ENCODE measurements at regions not wholly inside any gene's neighbourhood (a gene's known extent, or its start where the extent isn't known, plus 50 kb on each side); places are given as distances from the start of the nearest gene placed in this dataset.

DNA sequence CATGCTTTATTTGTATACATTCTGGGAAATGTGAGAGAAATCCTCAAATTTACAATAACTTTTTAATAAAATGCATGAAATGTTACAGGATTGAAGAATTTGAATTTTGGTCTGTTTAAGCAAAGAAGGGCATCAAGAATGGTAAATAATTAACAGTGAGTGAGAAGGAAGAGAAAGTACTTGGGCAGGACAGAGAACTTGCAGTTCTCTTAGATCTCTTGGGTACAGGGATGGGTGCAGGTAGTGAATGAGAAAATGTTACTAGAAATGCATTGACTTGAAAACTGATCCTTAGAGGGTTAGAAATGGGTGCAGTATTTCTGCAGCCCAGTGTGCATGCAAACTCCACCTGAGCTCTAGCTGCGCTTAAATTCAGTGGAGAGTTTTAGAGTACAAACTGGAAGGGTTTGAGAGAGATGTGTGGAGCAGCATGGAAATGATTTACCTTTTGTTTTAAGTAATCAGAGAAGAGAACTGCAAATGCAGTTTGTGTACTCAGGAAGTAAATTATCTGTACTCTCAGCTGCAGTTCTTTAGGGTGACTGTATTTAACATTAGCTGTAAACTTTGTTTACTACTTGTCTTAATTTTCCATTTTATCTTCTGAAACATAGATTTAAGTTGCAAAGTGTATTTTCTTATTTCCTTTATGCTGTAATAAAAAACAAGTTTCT, 51.0 kb upstream of the RAB27B start:
- Histone ChIP-seq H3K36me3 (no peaks in the 10 kb centered on the region), H3K27ac (no peak overlapping the region), H3K4me3 (replicated peaks in 1 of 3) (no peak overlapping the region), H3K4me1 (no peaks in the 10 kb centered on the region), H3K9me3 (no peaks in the 10 kb centered on the region), H3K27me3 (no peaks in the 10 kb centered on the region)
- no peak for DNase-seq
- 83 to 87% methylated on average over 1 of the region's 1 CpG for WGBS, 2 donors
- intact Hi-C loops (cut with DNase I) = no loop called here
- TF ChIP-seq, protein P1, sequence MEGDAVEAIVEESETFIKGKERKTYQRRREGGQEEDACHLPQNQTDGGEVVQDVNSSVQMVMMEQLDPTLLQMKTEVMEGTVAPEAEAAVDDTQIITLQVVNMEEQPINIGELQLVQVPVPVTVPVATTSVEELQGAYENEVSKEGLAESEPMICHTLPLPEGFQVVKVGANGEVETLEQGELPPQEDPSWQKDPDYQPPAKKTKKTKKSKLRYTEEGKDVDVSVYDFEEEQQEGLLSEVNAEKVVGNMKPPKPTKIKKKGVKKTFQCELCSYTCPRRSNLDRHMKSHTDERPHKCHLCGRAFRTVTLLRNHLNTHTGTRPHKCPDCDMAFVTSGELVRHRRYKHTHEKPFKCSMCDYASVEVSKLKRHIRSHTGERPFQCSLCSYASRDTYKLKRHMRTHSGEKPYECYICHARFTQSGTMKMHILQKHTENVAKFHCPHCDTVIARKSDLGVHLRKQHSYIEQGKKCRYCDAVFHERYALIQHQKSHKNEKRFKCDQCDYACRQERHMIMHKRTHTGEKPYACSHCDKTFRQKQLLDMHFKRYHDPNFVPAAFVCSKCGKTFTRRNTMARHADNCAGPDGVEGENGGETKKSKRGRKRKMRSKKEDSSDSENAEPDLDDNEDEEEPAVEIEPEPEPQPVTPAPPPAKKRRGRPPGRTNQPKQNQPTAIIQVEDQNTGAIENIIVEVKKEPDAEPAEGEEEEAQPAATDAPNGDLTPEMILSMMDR (IDR thresholded peaks at IDR 0.05) = no peak
- TF ChIP-seq POLR2A (IDR thresholded peaks at IDR 0.05) = no peak

DNA sequence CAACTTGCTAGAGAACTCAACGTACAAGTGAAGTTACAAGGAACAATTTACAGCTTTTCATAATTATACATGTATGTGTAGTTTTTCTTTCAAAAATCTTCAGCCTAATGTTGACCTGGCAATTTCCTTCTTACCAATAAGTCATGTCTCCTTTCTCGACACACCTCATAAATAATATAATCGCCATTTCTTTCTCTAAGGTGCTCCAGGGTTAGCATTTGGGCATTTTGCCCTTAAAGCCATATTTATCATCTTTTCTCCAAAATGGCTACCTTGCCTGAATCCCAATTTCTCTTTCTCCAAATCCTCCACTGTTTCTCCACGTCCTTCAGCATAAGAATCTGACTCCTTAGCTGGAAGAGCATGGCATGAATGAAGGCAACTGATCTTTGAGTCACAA, 50.3 kb upstream of the RAB27B start:
- WGBS, 2 donors = 78 to 79% methylated on average over 4 of the region's 4 CpGs
- H3K9me3 ChIP-seq = no peaks in the 10 kb centered on the region
- no peak overlapping the region for H3K4me3 ChIP-seq (replicated peaks in 1 of 3)
- TF ChIP-seq POLR2A (IDR thresholded peaks at IDR 0.05) = no peak
- TF ChIP-seq, protein P1 (IDR thresholded peaks at IDR 0.05) = no peak
- no peaks in the 10 kb centered on the region for H3K4me1 ChIP-seq
- no peak for DNase-seq
- H3K27ac ChIP-seq = no peak overlapping the region
- intact Hi-C loops (cut with DNase I) = no loop called here
- no peaks in the 10 kb centered on the region for H3K36me3 ChIP-seq
- H3K27me3 ChIP-seq = no peaks in the 10 kb centered on the region
